ENCODE measurements at regions not wholly inside any gene's neighbourhood (a gene's known extent, or its start where the extent isn't known, plus 50 kb on each side); places are given as distances from the start of the nearest gene placed in this dataset.

GRCh38 chr9:134502809-134503211, 138.8 kb upstream of the COL5A1 start:
- peak; percentile 86 for DNase-seq

GRCh38 chr9:134503301-134504105, 138.1 kb upstream of the COL5A1 start:
- no peak for DNase-seq

- no peak for DNase-seq
Measured at GRCh38 chr9:134504106-134504385, 137.6 kb upstream of the COL5A1 start.

- no peak for DNase-seq
Measured at GRCh38 chr9:134505032-134505431, 136.6 kb upstream of the COL5A1 start.

- DNase-seq: no peak
Measured at GRCh38 chr9:134509281-134509680, 132.3 kb upstream of the COL5A1 start.

GRCh38 chr9:134509817-134510216, 131.8 kb upstream of the COL5A1 start:
- no peak for DNase-seq

GRCh38 chr9:134514503-134514902, 127.1 kb upstream of the COL5A1 start:
- no peak for DNase-seq

GRCh38 chr9:134515026-134515821, 126.4 kb upstream of the COL5A1 start:
- DNase-seq: peak; percentile 39

- DNase-seq: no peak
Measured at GRCh38 chr9:134516464-134516863, 125.1 kb upstream of the COL5A1 start.

- DNase-seq: peak; percentile 25
Measured at GRCh38 chr9:134517069-134517680, 124.4 kb upstream of the COL5A1 start.

- peak; percentile 80 for DNase-seq
Measured at GRCh38 chr9:134518004-134518606, 123.5 kb upstream of the COL5A1 start.

- no peak for DNase-seq
Measured at GRCh38 chr9:134519375-134520070, 122.1 kb upstream of the COL5A1 start.

- DNase-seq: peak; percentile 34
Measured at GRCh38 chr9:134521817-134522501, 119.6 kb upstream of the COL5A1 start.

GRCh38 chr9:134522502-134522848, 119.1 kb upstream of the COL5A1 start:
- DNase-seq: peak; percentile 16

GRCh38 chr9:134522976-134523375, 118.6 kb upstream of the COL5A1 start:
- DNase-seq: peak; percentile 6

GRCh38 chr9:134525070-134525815, 116.4 kb upstream of the COL5A1 start:
- DNase-seq: peak; percentile 29

GRCh38 chr9:134525841-134526583, 115.6 kb upstream of the COL5A1 start:
- peak; percentile 67 for DNase-seq

- DNase-seq: peak; percentile 32
Measured at GRCh38 chr9:134526584-134527477, 114.8 kb upstream of the COL5A1 start.

- no peak for DNase-seq
Measured at GRCh38 chr9:134530724-134531123, 110.9 kb upstream of the COL5A1 start.
